DMS79 treated with DMSO at 0.1 percent for 48 hours (cell line): ENCODE measurements at regions not wholly inside any gene's neighbourhood (a gene's known extent, or its start where the extent isn't known, plus 50 kb on each side); places are given as distances from the start of the nearest gene placed in this dataset.
A peak's percentile ranks its signal among the peaks of the same experiment; 100 is the strongest.
"Not testable (repeated sequence)": the region's sequence is repeated elsewhere in the genome, so short reads cannot be mapped to it uniquely, and the experiment has no call there.

Source experiments
- DNase-seq: peaks from one replicate; lab custom pipeline; 2025; lab: John Stamatoyannopoulos, UW

- DNase-seq: no peak
Observed at GRCh38 chr7:115276791-115277190, 354.9 kb downstream of the MDFIC start.

GRCh38 chr7:115273855-115274254 is 352.0 kb downstream of the MDFIC start:
- DNase-seq: not testable (repeated sequence)

GRCh38 chr7:115273139-115273772 is 351.4 kb downstream of the MDFIC start:
- no peak for DNase-seq

GRCh38 chr7:115271332-115272235 is 349.7 kb downstream of the MDFIC start:
- DNase-seq: no peak

GRCh38 chr7:115269486-115269885 is 347.6 kb downstream of the MDFIC start:
- no peak for DNase-seq

- no peak for DNase-seq
Observed at GRCh38 chr7:115267503-115267902, 345.6 kb downstream of the MDFIC start.

- DNase-seq: no peak
Observed at GRCh38 chr7:115260381-115260780, 338.5 kb downstream of the MDFIC start.

GRCh38 chr7:115252461-115252860 is 330.6 kb downstream of the MDFIC start:
- DNase-seq: no peak

GRCh38 chr7:115249080-115249479 is 327.2 kb downstream of the MDFIC start:
- DNase-seq: no peak

GRCh38 chr7:115241151-115241550 is 319.3 kb downstream of the MDFIC start:
- no peak for DNase-seq

- no peak for DNase-seq
Observed at GRCh38 chr7:115240242-115240641, 318.3 kb downstream of the MDFIC start.

- DNase-seq: no peak
Observed at GRCh38 chr7:115235075-115235474, 313.2 kb downstream of the MDFIC start.

- no peak for DNase-seq
Observed at GRCh38 chr7:115233809-115234208, 311.9 kb downstream of the MDFIC start.

- no peak for DNase-seq
Observed at GRCh38 chr7:115232041-115232440, 310.1 kb downstream of the MDFIC start.

GRCh38 chr7:115230882-115231571 is 309.1 kb downstream of the MDFIC start:
- DNase-seq: peak; percentile 80

- DNase-seq: peak; percentile 32
Observed at GRCh38 chr7:115229401-115230105, 307.7 kb downstream of the MDFIC start.

GRCh38 chr7:115227473-115228235 is 305.8 kb downstream of the MDFIC start:
- DNase-seq: no peak

GRCh38 chr7:115226410-115226809 is 304.5 kb downstream of the MDFIC start:
- DNase-seq: no peak

GRCh38 chr7:115224922-115225321 is 303.0 kb downstream of the MDFIC start:
- no peak for DNase-seq

- no peak for DNase-seq
Observed at GRCh38 chr7:115223959-115224358, 302.1 kb downstream of the MDFIC start.

- DNase-seq: no peak
Observed at GRCh38 chr7:115221456-115221855, 299.6 kb downstream of the MDFIC start.
